HAP-1 (cell line): ENCODE measurements at regions not wholly inside any gene's neighbourhood (a gene's known extent, or its start where the extent isn't known, plus 50 kb on each side); places are given as distances from the start of the nearest gene placed in this dataset.
"Not testable (repeated sequence)": the region's sequence is repeated elsewhere in the genome, so short reads cannot be mapped to it uniquely, and the experiment has no call there.

ENCODE experiments used
- DNase-seq, 2 experiments: peaks; one replicate each; pipeline ENCODE4 v3.0.0-alpha.2; 2016 to 2020; ENCODE audit warnings: low spot score in 2 of 2
- H3K27me3 ChIP-seq: fragments of 250-450 bp; sonication (Bioruptor Pico); 2 replicates; pipeline ENCODE4 v1.5.1; 2020; ENCODE audit warnings: low read depth, mild to moderate bottlenecking, moderate library complexity
- H3K36me3 ChIP-seq: fragments of 250-450 bp; sonication (Bioruptor Pico); replicated peaks from 2 replicates; pipeline ENCODE4 v1.5.1; 2020; ENCODE audit warnings: mild to moderate bottlenecking
- H3K4me1 ChIP-seq: fragments of 250-450 bp; sonication (Bioruptor Pico); 2 replicates; pipeline ENCODE4 v1.5.1; 2020; ENCODE audit warnings: mild to moderate bottlenecking
- H3K4me3 ChIP-seq: fragments of 250-450 bp; sonication (Bioruptor Pico); 2 replicates; pipeline ENCODE4 v1.5.1; 2020; ENCODE audit warnings: mild to moderate bottlenecking, moderate library complexity
- H3K9me3 ChIP-seq: fragments of 250-450 bp; sonication (Bioruptor Pico); 2 replicates; pipeline ENCODE4 v1.5.1; 2020; ENCODE audit warnings: mild to moderate bottlenecking, moderate library complexity
- in situ Hi-C: fragments of 300-500 bp; cut with MboI; formaldehyde crosslinking; loops from 3 replicates; pipeline ENCODE4 v1.14.3; 2020; ENCODE audit warnings: low sequenced_read_pairs, inconsistent platforms, mixed read lengths

GRCh38 chr1:5621692-5622091 is 370.5 kb downstream of the NPHP4 start:
- Histone ChIP-seq H3K4me1 (no peaks in the 10 kb centered on the region), H3K36me3 (no peaks in the 10 kb centered on the region), H3K4me3 (no peak overlapping the region), H3K9me3 (no peaks in the 10 kb centered on the region), H3K27me3 (no peaks in the 10 kb centered on the region)
- in situ Hi-C loops: no loop called here
- no peak for DNase-seq

GRCh38 chr1:5620997-5621396 is 371.2 kb downstream of the NPHP4 start:
- no peaks in the 10 kb centered on the region for H3K36me3 ChIP-seq
- H3K4me1 ChIP-seq: no peaks in the 10 kb centered on the region
- no peak overlapping the region for H3K4me3 ChIP-seq
- no peaks in the 10 kb centered on the region for H3K9me3 ChIP-seq
- in situ Hi-C loops: no loop called here
- no peaks in the 10 kb centered on the region for H3K27me3 ChIP-seq
- DNase-seq: peak; percentile 21 to 30

GRCh38 chr1:5620418-5620817 is 371.8 kb downstream of the NPHP4 start:
- no peak for DNase-seq
- in situ Hi-C loops: no loop called here
- no peaks in the 10 kb centered on the region for H3K9me3 ChIP-seq
- H3K36me3 ChIP-seq: no peaks in the 10 kb centered on the region
- H3K4me1 ChIP-seq: no peaks in the 10 kb centered on the region
- no peak overlapping the region for H3K4me3 ChIP-seq
- no peaks in the 10 kb centered on the region for H3K27me3 ChIP-seq

GRCh38 chr1:5619469-5619868 is 372.8 kb downstream of the NPHP4 start:
- DNase-seq: no peak
- no peak overlapping the region for H3K4me3 ChIP-seq
- in situ Hi-C loops: no loop called here
- no peaks in the 10 kb centered on the region for H3K9me3 ChIP-seq
- H3K36me3 ChIP-seq: no peaks in the 10 kb centered on the region
- no peaks in the 10 kb centered on the region for H3K27me3 ChIP-seq
- no peaks in the 10 kb centered on the region for H3K4me1 ChIP-seq

GRCh38 chr1:5617546-5617945 is 374.7 kb downstream of the NPHP4 start:
- Histone ChIP-seq H3K36me3 (no peaks in the 10 kb centered on the region), H3K4me1 (no peaks in the 10 kb centered on the region), H3K4me3 (no peak overlapping the region), H3K9me3 (no peaks in the 10 kb centered on the region), H3K27me3 (no peaks in the 10 kb centered on the region)
- no peak for DNase-seq
- in situ Hi-C loops: no loop called here

GRCh38 chr1:5617179-5617520 is 375.1 kb downstream of the NPHP4 start:
- in situ Hi-C loops: no loop called here

GRCh38 chr1:5616366-5617178 is 375.7 kb downstream of the NPHP4 start:
- Histone ChIP-seq H3K9me3 (no peaks in the 10 kb centered on the region), H3K4me3 (no peak overlapping the region), H3K4me1 (no peaks in the 10 kb centered on the region), H3K27me3 (no peaks in the 10 kb centered on the region), H3K36me3 (no peaks in the 10 kb centered on the region)
- in situ Hi-C loops: no loop called here
- DNase-seq: no peak

More at GRCh38 chr1:5617179-5617520, 375.1 kb downstream of the NPHP4 start:
- DNase-seq: no peak
- Histone ChIP-seq H3K36me3 (no peaks in the 10 kb centered on the region), H3K4me3 (no peak overlapping the region), H3K4me1 (no peaks in the 10 kb centered on the region), H3K27me3 (no peaks in the 10 kb centered on the region), H3K9me3 (no peaks in the 10 kb centered on the region)

GRCh38 chr1:5615076-5615475 is 377.1 kb downstream of the NPHP4 start:
- no peaks in the 10 kb centered on the region for H3K4me1 ChIP-seq
- DNase-seq: no peak
- no peaks in the 10 kb centered on the region for H3K9me3 ChIP-seq
- no peaks in the 10 kb centered on the region for H3K36me3 ChIP-seq
- in situ Hi-C loops: no loop called here
- no peak overlapping the region for H3K4me3 ChIP-seq
- no peaks in the 10 kb centered on the region for H3K27me3 ChIP-seq

- Histone ChIP-seq H3K27me3 (no peaks in the 10 kb centered on the region), H3K36me3 (no peaks in the 10 kb centered on the region), H3K9me3 (no peaks in the 10 kb centered on the region), H3K4me1 (no peaks in the 10 kb centered on the region), H3K4me3 (no peak overlapping the region)
- no peak for DNase-seq
- in situ Hi-C loops: no loop called here
These were observed 378.3 kb downstream of the NPHP4 start for GRCh38 chr1:5613900-5614299.

- H3K4me1 ChIP-seq: no peaks in the 10 kb centered on the region
- no peak for DNase-seq
- in situ Hi-C loops: no loop called here
- no peak overlapping the region for H3K4me3 ChIP-seq
- H3K36me3 ChIP-seq: no peaks in the 10 kb centered on the region
- H3K9me3 ChIP-seq: no peaks in the 10 kb centered on the region
- no peaks in the 10 kb centered on the region for H3K27me3 ChIP-seq
These were observed 380.4 kb downstream of the NPHP4 start for GRCh38 chr1:5611851-5612250.

GRCh38 chr1:5611431-5611830 is 380.8 kb downstream of the NPHP4 start:
- Histone ChIP-seq H3K9me3 (no peaks in the 10 kb centered on the region), H3K27me3 (no peaks in the 10 kb centered on the region), H3K4me3 (no peak overlapping the region), H3K4me1 (no peaks in the 10 kb centered on the region), H3K36me3 (no peaks in the 10 kb centered on the region)
- in situ Hi-C loops: no loop called here
- DNase-seq: no peak

GRCh38 chr1:5610432-5610831 is 381.8 kb downstream of the NPHP4 start:
- in situ Hi-C loops: no loop called here
- Histone ChIP-seq H3K36me3 (no peaks in the 10 kb centered on the region), H3K4me1 (no peaks in the 10 kb centered on the region), H3K4me3 (no peak overlapping the region), H3K27me3 (no peaks in the 10 kb centered on the region), H3K9me3 (no peaks in the 10 kb centered on the region)
- no peak for DNase-seq

- no peak for DNase-seq
- Histone ChIP-seq H3K4me1 (no peaks in the 10 kb centered on the region), H3K4me3 (no peak overlapping the region), H3K9me3 (no peaks in the 10 kb centered on the region), H3K27me3 (no peaks in the 10 kb centered on the region), H3K36me3 (no peaks in the 10 kb centered on the region)
- in situ Hi-C loops: no loop called here
These were observed 388.7 kb downstream of the NPHP4 start for GRCh38 chr1:5603353-5604104.

GRCh38 chr1:5602718-5603117 is 389.5 kb downstream of the NPHP4 start:
- H3K4me1 ChIP-seq, H3K36me3 ChIP-seq, H3K27me3 ChIP-seq, DNase-seq, in situ Hi-C loops, H3K9me3 ChIP-seq, H3K4me3 ChIP-seq: not testable (repeated sequence)
